HEK293 (cell line): ENCODE measurements at regions not wholly inside any gene's neighbourhood (a gene's known extent, or its start where the extent isn't known, plus 50 kb on each side); places are given as distances from the start of the nearest gene placed in this dataset.

Experiments used
- CTCF ChIA-PET: fragments of 350-600 bp; formaldehyde crosslinking; extraction: SDS; loops from one replicate; lab custom pipeline; 2021; ENCODE audit warnings: antibody characterized with exemption; lab: Yijun Ruan, JAX
- POLR2A ChIA-PET: fragments of 300-600 bp; formaldehyde crosslinking; extraction: SDS; loops from one replicate; lab custom pipeline; 2020; ENCODE audit warnings: antibody characterized with exemption, inconsistent platforms; lab: Yijun Ruan, JAX
- H3K27ac ChIP-seq: fragments of 200-500 bp; sonication (Bioruptor generic); 2 replicates; pipeline ENCODE4 v1.5.1; 2014; ENCODE audit warnings: low read depth, low read length, control low read depth, inconsistent platforms; ENCODE audit errors: extremely low read depth
- H3K36me3 ChIP-seq, 2 experiments: fragments of 200-500 bp in 1 of 2; sonication (Bioruptor generic) in 1 of 2; 1 replicate in 1 of 2; 2 replicates in 1 of 2; pipeline ENCODE4 v1.5.1; 2014 to 2017; ENCODE audit warnings: inconsistent platforms in 2 of 2, low read length in 2 of 2; ENCODE audit not compliant: control insufficient read depth in 2 of 2, insufficient read depth in 1 of 2
- H3K4me1 ChIP-seq: fragments of 200-500 bp; sonication (Bioruptor generic); 2 replicates; pipeline ENCODE4 v1.5.1; 2014; ENCODE audit warnings: mild to moderate bottlenecking, low read length, inconsistent platforms; ENCODE audit not compliant: control insufficient read depth, insufficient read depth
- H3K4me3 ChIP-seq: 2 replicates; pipeline ENCODE4 v1.5.1; 2011; ENCODE audit warnings: low read depth, mild to moderate bottlenecking, control low read depth, low read length, moderate library complexity
- H3K9me3 ChIP-seq: fragments of 200-500 bp; sonication (Bioruptor generic); 2 replicates; pipeline ENCODE4 v1.5.1; 2014; ENCODE audit warnings: low read depth, low read length, inconsistent platforms; ENCODE audit not compliant: control insufficient read depth, insufficient read depth
- BCL11B ChIP-seq: fragments of 450-650 bp; formaldehyde crosslinking; IDR thresholded peaks from 2 replicates; pipeline ENCODE4 v1.5.1; 2016; ENCODE audit warnings: low read depth, missing biosample characterization, missing genetic modification characterization
- HOXA7 ChIP-seq: sonication (generic); formaldehyde crosslinking; IDR thresholded peaks from 2 replicates; pipeline ENCODE4 v1.8.1; 2022; ENCODE audit warnings: missing genetic modification reagents, borderline replicate concordance
- IKZF3 ChIP-seq: fragments of 450-650 bp; IDR thresholded peaks from 2 replicates; pipeline ENCODE4 v1.5.0; 2018; ENCODE audit warnings: missing biosample characterization, mild to moderate bottlenecking, missing genetic modification characterization, moderate library complexity
- KLF1 ChIP-seq: fragments of 450-650 bp; formaldehyde crosslinking; IDR thresholded peaks from 2 replicates; pipeline ENCODE4 v1.5.1; 2016; ENCODE audit warnings: missing biosample characterization, missing genetic modification characterization
- SALL2 ChIP-seq: fragments of 450-650 bp; formaldehyde crosslinking; IDR thresholded peaks from 2 replicates; pipeline ENCODE4 v1.5.0; 2017; ENCODE audit warnings: missing biosample characterization, mild to moderate bottlenecking, missing genetic modification characterization, borderline replicate concordance
- SP2 ChIP-seq: fragments of 450-650 bp; formaldehyde crosslinking; IDR thresholded peaks from 2 replicates; pipeline ENCODE4 v1.5.1; 2016; ENCODE audit warnings: missing biosample characterization, missing genetic modification characterization
- TSHZ1 ChIP-seq: fragments of 450-650 bp; formaldehyde crosslinking; IDR thresholded peaks from 2 replicates; pipeline ENCODE4 v1.5.1; 2016; ENCODE audit warnings: missing biosample characterization, missing genetic modification characterization, borderline replicate concordance
- ZBTB21 ChIP-seq: fragments of 450-650 bp; formaldehyde crosslinking; IDR thresholded peaks from 2 replicates; pipeline ENCODE4 v1.5.1; 2017; ENCODE audit warnings: missing biosample characterization, missing genetic modification characterization
- ZEB2 ChIP-seq: fragments of 450-650 bp; formaldehyde crosslinking; IDR thresholded peaks from 2 replicates; pipeline ENCODE4 v1.5.1; 2016; ENCODE audit warnings: missing biosample characterization, missing genetic modification characterization
- ZIC2 ChIP-seq: fragments of 450-650 bp; formaldehyde crosslinking; IDR thresholded peaks from 2 replicates; pipeline ENCODE4 v1.5.1; 2016; ENCODE audit warnings: missing biosample characterization, missing genetic modification characterization
- ZNF10 ChIP-seq: fragments of 450-650 bp; formaldehyde crosslinking; IDR thresholded peaks from 2 replicates; pipeline ENCODE4 v1.5.1; 2017; ENCODE audit warnings: missing biosample characterization, missing genetic modification characterization
- ZNF114 ChIP-seq: fragments of 450-650 bp; formaldehyde crosslinking; IDR thresholded peaks from 2 replicates; pipeline ENCODE4 v1.5.0; 2017; ENCODE audit warnings: missing biosample characterization, missing genetic modification characterization
- ZNF146 ChIP-seq: fragments of 450-650 bp; formaldehyde crosslinking; IDR thresholded peaks from 2 replicates; pipeline ENCODE4 v1.5.1; 2016; ENCODE audit warnings: missing biosample characterization, missing genetic modification characterization
- ZNF18 ChIP-seq: fragments of 450-650 bp; formaldehyde crosslinking; IDR thresholded peaks from 2 replicates; pipeline ENCODE4 v1.5.1; 2016; ENCODE audit warnings: missing biosample characterization, missing genetic modification characterization
- ZNF202 ChIP-seq: fragments of 450-650 bp; formaldehyde crosslinking; IDR thresholded peaks from 2 replicates; pipeline ENCODE4 v1.5.1; 2016; ENCODE audit warnings: missing biosample characterization, missing genetic modification characterization, borderline replicate concordance
- ZNF302 ChIP-seq: fragments of 450-650 bp; formaldehyde crosslinking; IDR thresholded peaks from 2 replicates; pipeline ENCODE4 v1.5.1; 2016; ENCODE audit warnings: missing biosample characterization, missing genetic modification characterization, low read depth
- ZNF354C ChIP-seq: fragments of 450-650 bp; formaldehyde crosslinking; IDR thresholded peaks from 2 replicates; pipeline ENCODE4 v1.5.1; 2016; ENCODE audit warnings: missing biosample characterization, missing genetic modification characterization, low read depth, borderline replicate concordance
- ZNF488 ChIP-seq: fragments of 450-650 bp; formaldehyde crosslinking; IDR thresholded peaks from 2 replicates; pipeline ENCODE4 v1.5.1; 2016; ENCODE audit warnings: missing biosample characterization, missing genetic modification characterization
- ZNF548 ChIP-seq: fragments of 450-650 bp; formaldehyde crosslinking; IDR thresholded peaks from 2 replicates; pipeline ENCODE4 v1.5.1; 2016; ENCODE audit warnings: missing biosample characterization, missing genetic modification characterization
- ZNF571 ChIP-seq: fragments of 450-650 bp; formaldehyde crosslinking; IDR thresholded peaks from 2 replicates; pipeline ENCODE4 v1.5.0; 2017; ENCODE audit warnings: missing biosample characterization, missing genetic modification characterization
- ZNF621 ChIP-seq: fragments of 450-650 bp; formaldehyde crosslinking; IDR thresholded peaks from 2 replicates; pipeline ENCODE4 v1.5.1; 2017; ENCODE audit warnings: missing biosample characterization, missing genetic modification characterization
- ZNF645 ChIP-seq: fragments of 450-650 bp; formaldehyde crosslinking; IDR thresholded peaks from 2 replicates; pipeline ENCODE4; 2016; ENCODE audit warnings: missing biosample characterization, missing genetic modification characterization
- ZNF707 ChIP-seq: fragments of 450-650 bp; formaldehyde crosslinking; IDR thresholded peaks from 2 replicates; pipeline ENCODE4 v1.5.1; 2016; ENCODE audit warnings: missing biosample characterization, missing genetic modification characterization
- ZNF785 ChIP-seq: fragments of 450-650 bp; formaldehyde crosslinking; IDR thresholded peaks from 2 replicates; pipeline ENCODE4 v1.5.1; 2016; ENCODE audit warnings: missing biosample characterization, missing genetic modification characterization
- ZNF837 ChIP-seq: fragments of 450-650 bp; formaldehyde crosslinking; IDR thresholded peaks from 2 replicates; pipeline ENCODE4 v1.5.1; 2016; ENCODE audit warnings: missing biosample characterization, missing genetic modification characterization

- TF ChIP-seq ZNF18 (tag by site-specific recombination) (no peak), ZNF571 (tag by site-specific recombination) (no peak), ZEB2 (no peak), ZIC2 (tag by site-specific recombination) (no peak), TSHZ1 (tag by site-specific recombination) (no peak), ZNF10 (tag by site-specific recombination) (no peak), ZNF488 (tag by site-specific recombination) (no peak), KLF1 (tag by site-specific recombination) (no peak), ZNF707 (tag by site-specific recombination) (no peak), IKZF3 (tag by site-specific recombination) (no peak)
- TF ChIP-seq, all 188 proteins: peak for 0
These were observed 79.2 kb downstream of the F11 start (continued) for GRCh38 chr4:186345184-186345583.

GRCh38 chr4:186342582-186342981, 76.6 kb downstream of the F11 start:
- Histone ChIP-seq H3K36me3 (no peaks in the 10 kb centered on the region), H3K9me3 (no peaks in the 10 kb centered on the region), H3K27ac (no peak overlapping the region), H3K4me1 (no peaks in the 10 kb centered on the region), H3K4me3 (no peak overlapping the region)
- ChIA-PET POLR2A (no interaction called here), CTCF (no interaction called here)
- TF ChIP-seq ZNF837 (tag by site-specific recombination) (no peak), ZNF114 (tag by site-specific recombination) (no peak), ZNF548 (tag by site-specific recombination) (no peak), SP2 (tag by site-specific recombination) (no peak), ZBTB21 (tag by site-specific recombination) (no peak), SALL2 (tag by site-specific recombination) (no peak), ZNF146 (tag by site-specific recombination) (no peak)

- ChIA-PET CTCF (no interaction called here), POLR2A (no interaction called here)
- H3K9me3 ChIP-seq: no peaks in the 10 kb centered on the region
- H3K36me3 ChIP-seq: no peaks in the 10 kb centered on the region
- no peak overlapping the region for H3K27ac ChIP-seq
- H3K4me3 ChIP-seq: no peak overlapping the region
- H3K4me1 ChIP-seq: no peaks in the 10 kb centered on the region
- TF ChIP-seq ZNF202: no peak
- TF ChIP-seq HOXA7 (CRISPR knock-in tag): no peak
- no peak for TF ChIP-seq ZNF302 (tag by site-specific recombination)
- no peak for TF ChIP-seq ZNF571 (tag by site-specific recombination)
- no peak for TF ChIP-seq ZNF621 (tag by site-specific recombination)
- no peak for TF ChIP-seq ZNF354C (tag by site-specific recombination)
- no peak for TF ChIP-seq ZNF645 (tag by site-specific recombination)
- TF ChIP-seq ZNF785 (tag by site-specific recombination): no peak
- no peak for TF ChIP-seq BCL11B (tag by site-specific recombination)
These were observed 75.7 kb downstream of the F11 start for GRCh38 chr4:186341655-186342054.
